ENCODE measurements at regions not wholly inside any gene's neighbourhood (a gene's known extent, or its start where the extent isn't known, plus 50 kb on each side); places are given as distances from the start of the nearest gene placed in this dataset.

DNA sequence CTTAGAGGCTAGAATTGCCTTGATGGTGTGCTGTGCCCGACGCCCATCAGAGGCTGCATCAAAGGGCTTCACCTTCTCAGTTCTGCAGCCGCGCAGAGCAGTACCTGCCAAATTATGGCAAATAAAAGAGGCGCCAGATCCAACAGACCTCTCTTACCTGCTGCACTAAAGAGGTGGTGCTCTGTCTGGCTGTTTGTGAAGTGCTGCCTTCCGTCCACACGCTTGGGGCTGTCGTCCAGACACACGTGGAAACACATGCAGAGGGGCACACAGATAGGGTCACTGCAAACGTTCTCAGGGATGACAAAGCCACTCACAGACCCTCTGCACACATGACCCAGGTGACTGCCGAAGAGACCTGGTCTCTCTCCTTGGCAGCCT is 617.5 kb downstream of the VRK1 start:
- TF ChIP-seq, protein P1, sequence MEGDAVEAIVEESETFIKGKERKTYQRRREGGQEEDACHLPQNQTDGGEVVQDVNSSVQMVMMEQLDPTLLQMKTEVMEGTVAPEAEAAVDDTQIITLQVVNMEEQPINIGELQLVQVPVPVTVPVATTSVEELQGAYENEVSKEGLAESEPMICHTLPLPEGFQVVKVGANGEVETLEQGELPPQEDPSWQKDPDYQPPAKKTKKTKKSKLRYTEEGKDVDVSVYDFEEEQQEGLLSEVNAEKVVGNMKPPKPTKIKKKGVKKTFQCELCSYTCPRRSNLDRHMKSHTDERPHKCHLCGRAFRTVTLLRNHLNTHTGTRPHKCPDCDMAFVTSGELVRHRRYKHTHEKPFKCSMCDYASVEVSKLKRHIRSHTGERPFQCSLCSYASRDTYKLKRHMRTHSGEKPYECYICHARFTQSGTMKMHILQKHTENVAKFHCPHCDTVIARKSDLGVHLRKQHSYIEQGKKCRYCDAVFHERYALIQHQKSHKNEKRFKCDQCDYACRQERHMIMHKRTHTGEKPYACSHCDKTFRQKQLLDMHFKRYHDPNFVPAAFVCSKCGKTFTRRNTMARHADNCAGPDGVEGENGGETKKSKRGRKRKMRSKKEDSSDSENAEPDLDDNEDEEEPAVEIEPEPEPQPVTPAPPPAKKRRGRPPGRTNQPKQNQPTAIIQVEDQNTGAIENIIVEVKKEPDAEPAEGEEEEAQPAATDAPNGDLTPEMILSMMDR (conservative IDR thresholded peaks at IDR 0.05), result no peak
- TF ChIP-seq ZFX (IDR thresholded peaks at IDR 0.05), result no peak
